ENCODE measurements at regions not wholly inside any gene's neighbourhood (a gene's known extent, or its start where the extent isn't known, plus 50 kb on each side); places are given as distances from the start of the nearest gene placed in this dataset.

GRCh38 chr6:142631517-142632385, 313.2 kb downstream of the HIVEP2 start:
- ChIA-PET CTCF (no interaction called here), POLR2A (no interaction called here)
- H3K4me3 Mint-ChIP-seq, result no peak overlapping the region
- no peaks in the 10 kb centered on the region for H3K27me3 Mint-ChIP-seq (ENCODE audit: low read depth)
- no peak for DNase-seq (ENCODE audit: low spot score)
- H3K36me3 Mint-ChIP-seq, result no peaks in the 10 kb centered on the region
- no peak overlapping the region for H3K27ac Mint-ChIP-seq
- ATAC-seq, result no peak
- H3K9me3 Mint-ChIP-seq, result peaks cover 4% of the 10 kb centered on the region
- TF ChIP-seq CREM (CRISPR knock-in tag; IDR thresholded peaks at IDR 0.05) (no peak), HMGA2 (CRISPR knock-in tag; IDR thresholded peaks at IDR 0.05) (no peak), SMAD3 (CRISPR knock-in tag; IDR thresholded peaks at IDR 0.05; ENCODE audit: borderline replicate concordance) (no peak), PRRX2 (CRISPR knock-in tag; IDR thresholded peaks at IDR 0.05) (no peak), IRF1 (CRISPR knock-in tag; IDR thresholded peaks at IDR 0.05) (no peak), NR1H2 (CRISPR knock-in tag; IDR thresholded peaks at IDR 0.05) (no peak), E2F1 (CRISPR knock-in tag; IDR thresholded peaks at IDR 0.05) (no peak), ZBTB43 (CRISPR knock-in tag; IDR thresholded peaks at IDR 0.05) (no peak), ZNF263 (CRISPR knock-in tag; IDR thresholded peaks at IDR 0.05; ENCODE audit: low read depth) (no peak), ZNF425 (CRISPR knock-in tag; conservative IDR thresholded peaks at IDR 0.05) (no peak), NFATC4 (CRISPR knock-in tag; IDR thresholded peaks at IDR 0.05) (no peak), FOXJ3 (CRISPR knock-in tag; IDR thresholded peaks at IDR 0.05; ENCODE audit: borderline replicate concordance) (no peak), FOXP4 (CRISPR knock-in tag; IDR thresholded peaks at IDR 0.05) (no peak)
- TF ChIP-seq, protein P1, sequence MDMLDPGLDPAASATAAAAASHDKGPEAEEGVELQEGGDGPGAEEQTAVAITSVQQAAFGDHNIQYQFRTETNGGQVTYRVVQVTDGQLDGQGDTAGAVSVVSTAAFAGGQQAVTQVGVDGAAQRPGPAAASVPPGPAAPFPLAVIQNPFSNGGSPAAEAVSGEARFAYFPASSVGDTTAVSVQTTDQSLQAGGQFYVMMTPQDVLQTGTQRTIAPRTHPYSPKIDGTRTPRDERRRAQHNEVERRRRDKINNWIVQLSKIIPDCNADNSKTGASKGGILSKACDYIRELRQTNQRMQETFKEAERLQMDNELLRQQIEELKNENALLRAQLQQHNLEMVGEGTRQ (CRISPR knock-in tag; IDR thresholded peaks at IDR 0.05), result no peak
- peaks cover 5% of the 10 kb centered on the region for H3K4me1 Mint-ChIP-seq

DNA sequence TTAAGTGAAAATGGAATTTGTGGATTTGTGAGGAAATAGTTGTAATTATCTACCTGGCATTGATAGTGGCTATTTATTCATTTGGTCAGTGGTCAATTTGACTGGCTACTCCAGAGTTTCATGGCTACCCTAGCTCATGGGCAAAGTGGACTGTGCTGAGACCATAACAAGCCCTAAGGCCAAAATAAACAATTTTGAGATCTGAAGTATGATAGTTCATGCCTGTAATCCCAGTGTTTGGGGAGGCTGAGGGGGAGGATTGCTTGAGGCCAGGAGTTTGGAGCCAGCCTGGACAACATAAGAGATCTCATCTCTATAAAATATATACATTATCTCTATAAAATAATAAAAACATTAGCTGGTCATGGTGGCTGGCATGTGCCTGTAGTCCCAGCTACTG, 311.7 kb downstream of the HIVEP2 start:
- Mint-ChIP-seq H3K27me3 (ENCODE audit: low read depth) (no peaks in the 10 kb centered on the region), H3K9me3 (peaks cover 4% of the 10 kb centered on the region), H3K27ac (no peak overlapping the region), H3K4me3 (no peak overlapping the region), H3K36me3 (no peaks in the 10 kb centered on the region), H3K4me1 (peaks cover 5% of the 10 kb centered on the region)
- TF ChIP-seq ATF6 (CRISPR knock-in tag; IDR thresholded peaks at IDR 0.05) (no peak), PRDM15 (CRISPR knock-in tag; IDR thresholded peaks at IDR 0.05) (no peak), OVOL2 (CRISPR knock-in tag; IDR thresholded peaks at IDR 0.05; ENCODE audit: borderline replicate concordance) (no peak)
- TF ChIP-seq, protein P2, sequence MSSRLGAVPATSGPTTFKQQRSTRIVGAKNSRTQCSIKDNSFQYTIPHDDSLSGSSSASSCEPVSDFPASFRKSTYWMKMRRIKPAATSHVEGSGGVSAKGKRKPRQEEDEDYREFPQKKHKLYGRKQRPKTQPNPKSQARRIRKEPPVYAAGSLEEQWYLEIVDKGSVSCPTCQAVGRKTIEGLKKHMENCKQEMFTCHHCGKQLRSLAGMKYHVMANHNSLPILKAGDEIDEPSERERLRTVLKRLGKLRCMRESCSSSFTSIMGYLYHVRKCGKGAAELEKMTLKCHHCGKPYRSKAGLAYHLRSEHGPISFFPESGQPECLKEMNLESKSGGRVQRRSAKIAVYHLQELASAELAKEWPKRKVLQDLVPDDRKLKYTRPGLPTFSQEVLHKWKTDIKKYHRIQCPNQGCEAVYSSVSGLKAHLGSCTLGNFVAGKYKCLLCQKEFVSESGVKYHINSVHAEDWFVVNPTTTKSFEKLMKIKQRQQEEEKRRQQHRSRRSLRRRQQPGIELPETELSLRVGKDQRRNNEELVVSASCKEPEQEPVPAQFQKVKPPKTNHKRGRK (CRISPR knock-in tag; IDR thresholded peaks at IDR 0.05; ENCODE audit: borderline replicate concordance), result no peak
- ATAC-seq (no peak), DNase-seq (ENCODE audit: low spot score) (no peak)
- ChIA-PET CTCF (interaction anchor here (0.9 kb wide), 1 partner anchor 600 kb away, joined by 3 read pairs; no protein-coding TSS in a partner anchor), POLR2A (no interaction called here)

All from WTC11 (cell line).